GM12892 (cell line): ENCODE measurements at regions not wholly inside any gene's neighbourhood (a gene's known extent, or its start where the extent isn't known, plus 50 kb on each side); places are given as distances from the start of the nearest gene placed in this dataset.

Source experiments
- POLR2A ChIP-seq: IDR thresholded peaks from 2 replicates; pipeline ENCODE4 v1.6.1; 2011; ENCODE audit warnings: low read depth, low read length, control low read depth
- POLR2AphosphoS5 ChIP-seq: IDR thresholded peaks from 2 replicates; pipeline ENCODE4 v1.6.1; 2011; ENCODE audit warnings: low read depth, low read length, control low read depth

- TF ChIP-seq POLR2A = no peak
- no peak for TF ChIP-seq POLR2AphosphoS5
These were observed 122.5 kb upstream of the TRPM3 start for GRCh38 chr9:71243951-71244350.
